Subcutaneous abdominal adipose tissue (tissue), 5 donors: ENCODE measurements at regions not wholly inside any gene's neighbourhood (a gene's known extent, or its start where the extent isn't known, plus 50 kb on each side); places are given as distances from the start of the nearest gene placed in this dataset.

Source experiments
- H3K27ac ChIP-seq: one replicate; pipeline ENCODE4 v1.7.0; 2013; ENCODE audit warnings: low read depth, mild to moderate bottlenecking, inconsistent platforms, low read length, moderate library complexity
- H3K27me3 ChIP-seq, 5 donors: one replicate each; pipeline ENCODE4 v1.7.0; 2013; ENCODE audit warnings: low read length in 5 of 5, inconsistent platforms in 1 of 5; ENCODE audit not compliant: control insufficient read depth in 5 of 5, insufficient read depth in 4 of 5
- H3K36me3 ChIP-seq, 5 donors: one replicate each; pipeline ENCODE4 v1.7.0; 2013; ENCODE audit warnings: low read length in 5 of 5; ENCODE audit not compliant: control insufficient read depth in 5 of 5, insufficient read depth in 5 of 5
- H3K4me1 ChIP-seq, 5 donors: one replicate each; pipeline ENCODE4 v1.7.0; 2013; ENCODE audit warnings: low read length in 5 of 5, mild to moderate bottlenecking in 3 of 5, moderate library complexity in 1 of 5; ENCODE audit not compliant: control insufficient read depth in 5 of 5, insufficient read depth in 5 of 5
- H3K4me3 ChIP-seq, 5 donors: one replicate each; pipeline ENCODE4 v1.7.0; 2013; ENCODE audit warnings: low read length in 5 of 5, low read depth in 1 of 5
- H3K9ac ChIP-seq, 5 donors: one replicate each; pipeline ENCODE4 v1.7.0; 2013; ENCODE audit warnings: low read length in 5 of 5, mild to moderate bottlenecking in 4 of 5, moderate library complexity in 3 of 5
- H3K9me3 ChIP-seq, 5 donors: one replicate each; pipeline ENCODE4 v1.7.0; 2013; ENCODE audit warnings: low read length in 5 of 5; ENCODE audit not compliant: control insufficient read depth in 5 of 5
- donor health status: healthy.
- donor health status: healthy.
- donor health status: healthy.
- donor health status: healthy.
- donor health status: healthy.

DNA sequence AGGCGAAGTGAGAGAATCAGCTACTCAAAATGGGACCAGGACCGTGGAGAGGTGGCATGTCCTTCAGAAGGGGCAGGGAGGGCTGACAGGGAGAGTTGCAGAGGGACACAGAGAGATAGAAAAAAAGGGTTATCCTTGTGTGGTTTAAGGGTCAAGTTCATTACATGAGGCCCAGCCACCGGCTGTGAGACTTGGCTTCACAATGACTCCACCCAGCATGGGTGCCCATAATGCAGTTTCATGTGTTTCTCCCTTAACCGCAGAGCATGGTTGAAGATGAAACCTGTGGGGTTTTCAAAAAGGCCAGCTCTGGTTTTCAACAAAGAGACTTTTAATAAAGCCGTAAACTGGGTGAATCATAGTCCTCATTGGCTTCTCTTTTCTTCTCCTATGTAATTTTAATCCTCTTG is 164.6 kb downstream of the KLF5 start:
- H3K27ac ChIP-seq, result no peak overlapping the region
- H3K4me1 ChIP-seq, result no peaks in the 10 kb centered on the region
- H3K36me3 ChIP-seq, result no peaks in the 10 kb centered on the region
- no peak overlapping the region for H3K9ac ChIP-seq
- no peak overlapping the region for H3K4me3 ChIP-seq
- H3K9me3 ChIP-seq, result no peaks in the 10 kb centered on the region
- H3K27me3 ChIP-seq, result no peaks in the 10 kb centered on the region

DNA sequence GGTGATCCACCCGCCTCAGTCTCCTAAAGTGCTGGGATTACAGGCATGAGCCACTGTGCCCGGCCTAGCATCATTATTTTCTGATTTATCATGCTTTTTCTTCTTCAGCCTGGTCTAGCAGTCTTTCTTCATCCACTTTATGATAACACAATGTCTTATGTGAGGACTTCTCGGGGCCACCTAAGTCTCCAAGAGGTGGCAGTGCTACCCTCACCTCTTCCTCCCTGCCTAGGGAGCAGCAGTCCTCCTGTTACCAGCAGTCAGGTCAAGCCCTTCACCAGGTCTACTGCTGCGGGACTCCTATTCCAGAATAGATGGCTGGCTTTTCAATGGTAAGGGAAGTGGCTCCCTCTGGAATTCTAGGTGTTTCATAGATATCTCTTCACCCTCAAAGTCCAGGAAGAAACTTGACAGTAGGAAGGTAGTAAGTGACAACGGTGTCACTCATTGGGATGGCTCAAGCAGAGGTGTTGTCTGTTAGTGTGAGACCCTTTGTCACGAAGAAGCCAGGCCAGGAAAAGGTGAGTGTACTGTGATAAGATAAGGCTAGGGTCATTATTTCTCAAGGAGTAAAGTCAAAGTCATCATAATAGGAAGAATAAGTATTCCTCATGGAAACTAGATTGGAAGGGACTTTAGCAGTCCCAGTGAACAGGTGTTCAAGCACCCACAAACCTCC is 164.0 kb downstream of the KLF5 start:
- H3K27ac ChIP-seq, result no peak overlapping the region
- H3K9me3 ChIP-seq, result no peaks in the 10 kb centered on the region
- no peaks in the 10 kb centered on the region for H3K36me3 ChIP-seq
- H3K27me3 ChIP-seq, result no peaks in the 10 kb centered on the region
- H3K9ac ChIP-seq, result no peak overlapping the region
- H3K4me1 ChIP-seq, result no peaks in the 10 kb centered on the region
- no peak overlapping the region for H3K4me3 ChIP-seq

DNA sequence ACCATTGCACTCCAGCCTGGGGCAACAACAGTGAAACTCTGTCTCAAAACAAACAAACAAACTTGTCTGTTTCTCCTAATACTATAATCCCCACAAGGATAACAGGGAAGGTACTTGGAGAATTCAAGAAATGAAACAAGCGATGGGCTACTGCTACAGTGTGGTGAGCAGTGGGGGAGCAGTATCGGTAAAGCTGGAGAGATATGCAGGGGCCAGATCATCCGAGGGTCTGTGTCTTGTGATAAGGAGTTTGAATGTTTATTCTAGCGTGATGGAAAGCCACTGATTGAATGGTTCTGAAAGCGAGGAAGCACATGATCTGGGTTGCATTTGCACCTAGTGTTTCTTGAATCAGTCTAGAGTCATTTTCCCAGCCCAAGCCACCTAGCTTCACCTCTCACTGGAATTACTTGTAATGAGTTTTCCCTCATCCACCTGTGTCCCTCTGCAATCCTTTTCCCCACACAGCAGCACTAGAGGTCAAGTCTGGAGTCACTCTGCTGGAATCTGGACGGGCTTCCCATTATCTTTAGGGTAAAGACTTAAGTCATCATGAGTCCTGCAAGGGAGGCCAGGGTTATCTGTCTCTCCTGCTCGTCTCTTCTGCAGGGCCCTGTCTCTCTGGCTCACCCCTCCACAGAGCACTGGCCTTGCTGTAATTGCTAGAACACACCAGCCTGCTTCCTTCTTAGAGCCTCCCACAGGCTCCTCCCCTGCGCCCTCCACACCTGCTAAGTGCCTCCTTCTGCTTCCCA is 162.3 kb downstream of the KLF5 start:
- Histone ChIP-seq H3K4me1 (no peaks in the 10 kb centered on the region), H3K4me3 (no peak overlapping the region), H3K9me3 (no peaks in the 10 kb centered on the region), H3K27ac (no peak overlapping the region), H3K9ac (no peak overlapping the region), H3K27me3 (no peaks in the 10 kb centered on the region), H3K36me3 (no peaks in the 10 kb centered on the region)

DNA sequence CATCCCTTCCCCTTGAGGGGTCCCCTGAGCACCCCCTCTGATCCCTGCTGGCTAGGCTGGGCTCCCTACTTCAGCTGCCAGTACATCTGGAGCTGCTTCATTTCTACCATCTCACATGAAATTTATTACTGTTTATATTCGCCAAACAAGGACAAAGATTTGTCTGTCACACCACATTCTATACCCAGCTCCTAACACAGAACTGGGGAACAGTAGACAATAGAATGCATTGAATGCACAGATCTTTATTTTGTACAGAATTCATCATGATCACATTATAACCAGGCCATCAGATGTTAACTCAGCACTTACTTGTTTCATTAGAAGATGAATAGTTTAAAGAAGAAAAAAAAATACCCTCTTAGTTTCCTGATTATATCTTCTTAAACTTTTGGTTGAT is 159.4 kb downstream of the KLF5 start:
- no peak overlapping the region for H3K4me3 ChIP-seq
- H3K36me3 ChIP-seq, result no peaks in the 10 kb centered on the region
- no peaks in the 10 kb centered on the region for H3K9me3 ChIP-seq
- H3K27ac ChIP-seq, result no peak overlapping the region
- H3K9ac ChIP-seq, result no peak overlapping the region
- no peaks in the 10 kb centered on the region for H3K4me1 ChIP-seq
- H3K27me3 ChIP-seq, result no peaks in the 10 kb centered on the region

DNA sequence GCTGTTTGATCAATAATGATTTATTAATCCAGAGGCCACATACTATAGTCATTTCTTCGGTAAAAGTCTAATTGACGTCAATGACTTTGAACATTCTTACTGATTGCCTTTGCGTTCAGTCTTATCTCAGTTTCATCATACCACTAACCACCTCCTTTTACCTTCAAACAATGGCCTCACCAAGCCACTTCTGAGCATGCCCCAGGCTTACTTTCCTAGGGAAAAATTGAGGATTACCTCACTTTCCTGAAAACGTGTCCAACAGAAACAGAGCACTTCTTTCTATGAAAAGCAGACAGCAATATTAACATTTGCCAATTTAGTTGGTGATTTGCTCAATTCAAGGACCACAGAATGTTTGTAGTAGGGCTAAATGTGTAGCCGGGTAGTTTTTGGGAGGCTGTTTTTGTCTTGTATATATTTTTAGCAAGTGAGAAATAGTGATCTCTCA is 157.6 kb downstream of the KLF5 start:
- no peak overlapping the region for H3K9ac ChIP-seq
- H3K27ac ChIP-seq, result no peak overlapping the region
- no peaks in the 10 kb centered on the region for H3K36me3 ChIP-seq
- no peak overlapping the region for H3K4me3 ChIP-seq
- H3K9me3 ChIP-seq, result no peaks in the 10 kb centered on the region
- no peaks in the 10 kb centered on the region for H3K27me3 ChIP-seq
- H3K4me1 ChIP-seq, result no peaks in the 10 kb centered on the region

DNA sequence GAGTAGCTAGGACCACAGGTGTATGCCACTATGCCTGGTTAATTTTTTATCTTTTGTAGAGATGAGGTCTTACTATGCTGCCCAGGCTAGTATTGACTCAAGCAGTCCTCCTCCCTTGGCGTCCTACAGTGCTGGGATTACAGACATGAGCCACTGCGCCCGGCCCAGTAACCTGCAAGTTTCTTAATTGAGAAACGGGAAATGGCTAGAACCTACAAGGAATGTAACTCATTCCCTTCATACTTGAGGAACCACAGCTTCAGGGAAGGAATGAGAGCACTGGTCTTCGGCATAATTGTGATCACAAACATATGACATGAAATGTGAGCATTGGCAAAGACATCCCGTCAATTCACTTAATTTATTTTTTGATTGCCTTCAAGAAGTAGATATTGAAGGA is 157.0 kb downstream of the KLF5 start:
- H3K9ac ChIP-seq, result no peak overlapping the region
- H3K36me3 ChIP-seq, result no peaks in the 10 kb centered on the region
- no peaks in the 10 kb centered on the region for H3K27me3 ChIP-seq
- H3K27ac ChIP-seq, result no peak overlapping the region
- H3K4me1 ChIP-seq, result no peaks in the 10 kb centered on the region
- no peaks in the 10 kb centered on the region for H3K9me3 ChIP-seq
- no peak overlapping the region for H3K4me3 ChIP-seq

DNA sequence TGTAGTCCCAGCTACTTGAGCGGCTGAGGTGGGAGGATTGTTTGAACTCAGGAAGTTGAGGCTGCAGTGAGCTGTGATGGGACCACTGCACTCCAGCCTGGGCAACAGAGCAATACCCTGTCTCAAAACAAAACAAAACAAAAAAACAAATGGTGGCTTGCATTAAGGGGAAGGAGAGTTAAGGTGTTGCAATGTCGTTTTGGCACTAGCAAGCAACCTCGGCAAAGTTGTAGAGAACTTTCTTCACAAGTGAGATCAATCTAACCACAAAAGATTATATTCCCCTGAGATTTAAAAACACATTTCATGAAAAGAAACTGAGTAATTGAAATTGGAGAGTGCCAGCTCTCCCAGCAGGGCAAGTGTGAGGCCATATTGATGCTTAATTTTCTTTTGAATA is 153.7 kb downstream of the KLF5 start:
- Histone ChIP-seq H3K27me3 (no peaks in the 10 kb centered on the region), H3K36me3 (no peaks in the 10 kb centered on the region), H3K4me3 (no peak overlapping the region), H3K27ac (no peak overlapping the region), H3K9ac (no peak overlapping the region), H3K9me3 (no peaks in the 10 kb centered on the region), H3K4me1 (no peaks in the 10 kb centered on the region)

DNA sequence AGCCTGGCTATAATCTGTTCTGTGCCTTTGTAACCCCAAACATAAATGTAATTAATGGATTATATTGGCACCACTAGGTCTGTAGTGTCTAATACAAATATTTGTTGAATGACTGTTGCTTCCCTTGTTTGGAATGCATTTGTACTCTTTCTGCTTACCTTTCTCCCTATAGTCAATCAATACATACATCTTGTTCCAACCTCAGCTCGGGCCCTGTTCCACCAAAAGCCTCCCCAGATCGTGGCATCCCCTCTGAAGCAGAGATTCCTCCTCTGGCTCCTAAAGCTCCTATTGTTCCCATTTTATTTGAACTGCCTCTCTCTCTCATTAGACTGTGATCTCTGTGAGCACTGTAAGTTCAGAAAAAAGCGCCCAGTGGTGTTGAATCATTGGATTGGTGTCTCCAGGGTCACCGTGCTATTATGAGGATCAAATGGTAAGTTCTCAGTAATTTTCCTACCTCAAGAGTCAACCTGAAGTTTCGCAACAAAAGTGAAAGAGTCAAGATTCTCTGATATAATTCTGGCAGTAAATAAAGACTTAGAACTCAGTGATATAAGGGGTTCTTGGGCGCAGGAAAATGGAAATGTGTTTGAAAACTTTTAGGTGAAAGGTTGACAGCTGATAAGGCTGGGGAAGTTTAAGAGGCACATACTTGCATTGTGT is 151.5 kb downstream of the KLF5 start:
- Histone ChIP-seq H3K27ac (no peak overlapping the region), H3K4me3 (no peak overlapping the region), H3K9ac (no peak overlapping the region), H3K9me3 (no peaks in the 10 kb centered on the region), H3K27me3 (no peaks in the 10 kb centered on the region), H3K36me3 (no peaks in the 10 kb centered on the region), H3K4me1 (no peaks in the 10 kb centered on the region)

DNA sequence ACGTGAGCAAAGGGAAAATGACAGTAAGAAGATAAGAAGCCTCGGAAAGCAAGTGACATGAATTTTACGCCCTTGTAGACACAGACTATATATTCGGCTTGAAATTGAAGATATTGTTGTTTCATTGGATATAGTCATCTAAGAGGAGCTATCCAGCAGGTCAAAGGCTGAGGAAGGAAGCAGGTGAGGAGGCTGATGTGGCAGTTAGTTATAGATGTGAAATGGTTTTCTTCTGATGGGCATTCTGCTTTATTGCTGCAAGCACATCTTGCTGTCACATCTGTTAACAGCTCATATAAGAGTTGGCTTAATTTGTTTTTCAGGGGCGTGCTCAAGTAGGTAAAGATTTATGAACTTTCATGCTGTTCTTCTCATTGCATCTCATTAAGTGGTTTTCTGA is 146.1 kb downstream of the KLF5 start:
- no peak overlapping the region for H3K4me3 ChIP-seq
- no peaks in the 10 kb centered on the region for H3K4me1 ChIP-seq
- peaks cover 0 to 2% (median 0%) of the 10 kb centered on the region in 5 donors for H3K27me3 ChIP-seq
- no peak overlapping the region for H3K9ac ChIP-seq
- H3K27ac ChIP-seq, result no peak overlapping the region
- H3K9me3 ChIP-seq, result peaks cover 0 to 3% (median 0%) of the 10 kb centered on the region in 5 donors
- H3K36me3 ChIP-seq, result no peaks in the 10 kb centered on the region

DNA sequence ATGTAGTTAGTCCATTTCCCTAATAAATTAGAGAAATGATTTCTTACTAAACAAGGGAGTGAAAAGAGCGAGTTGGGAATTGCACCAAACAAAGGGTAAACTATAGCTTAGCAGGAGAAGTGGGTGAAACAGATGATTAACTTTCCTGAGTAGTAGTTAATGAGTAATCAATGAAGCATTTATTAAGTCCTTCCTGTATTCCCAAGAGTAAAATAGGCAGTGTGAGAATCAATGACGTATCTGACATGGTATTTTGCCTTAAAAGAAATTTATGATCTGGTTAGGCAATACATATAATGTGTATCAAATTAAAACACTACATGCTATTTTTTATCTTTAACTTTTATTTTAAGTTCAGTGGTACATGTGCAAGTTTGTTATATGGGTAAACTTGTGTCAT is 142.8 kb downstream of the KLF5 start:
- Histone ChIP-seq H3K9me3 (peaks cover 0 to 3% (median 0%) of the 10 kb centered on the region in 5 donors), H3K27ac (no peak overlapping the region), H3K36me3 (no peaks in the 10 kb centered on the region)

More for the DNA sequence above, 142.8 kb downstream of the KLF5 start:
- no peaks in the 10 kb centered on the region for H3K4me1 ChIP-seq
- no peak overlapping the region for H3K4me3 ChIP-seq
- peaks cover 0 to 2% (median 0%) of the 10 kb centered on the region in 5 donors for H3K27me3 ChIP-seq
- no peak overlapping the region for H3K9ac ChIP-seq
